Caco-2 (cell line): ENCODE measurements at regions not wholly inside any gene's neighbourhood (a gene's known extent, or its start where the extent isn't known, plus 50 kb on each side); places are given as distances from the start of the nearest gene placed in this dataset.

Experiments
- BruUV-seq: library from RNA; stranded (reverse); fragments of 400-500 nt; replicated peaks from 2 replicates; lab custom pipeline; 2021; lab: Mats Ljungman, UMichigan
- CTCF ChIA-PET: fragments of 300-600 bp; sonication (Branson Sonifier 250); formaldehyde crosslinking; loops from one replicate; lab custom pipeline; 2022; ENCODE audit warnings: antibody characterized with exemption; lab: Charles Lee
- POLR2A ChIA-PET: fragments of 300-600 bp; sonication (Branson Sonifier 250); formaldehyde crosslinking; loops from one replicate; lab custom pipeline; 2022; ENCODE audit warnings: antibody characterized with exemption; lab: Charles Lee
- DNase-seq, 2 experiments: peaks; one replicate each; pipeline versions ENCODE4 v3.0.0 to v3.0.0-alpha.2; 2020 to 2022
- H3K27me3 ChIP-seq: replicated peaks from 2 replicates; pipeline ENCODE4 v1.6.0; 2011; ENCODE audit warnings: low read length; ENCODE audit not compliant: control insufficient read depth, insufficient read depth
- H3K36me3 ChIP-seq: 2 replicates; pipeline ENCODE4 v1.5.1; 2011; ENCODE audit warnings: low read length; ENCODE audit not compliant: control insufficient read depth, insufficient read depth
- H3K4me1 ChIP-seq: fragments of 250-450 bp; sonication (Bioruptor Pico); 2 replicates; pipeline ENCODE4 v1.5.1; 2020; ENCODE audit warnings: mild to moderate bottlenecking
- H3K4me3 ChIP-seq: 2 replicates; pipeline ENCODE4 v1.5.1; 2011; ENCODE audit warnings: low read depth, mild to moderate bottlenecking, control low read depth, low read length
- H3K9me3 ChIP-seq: fragments of 250-450 bp; sonication (Bioruptor Pico); 2 replicates; pipeline ENCODE4 v1.5.1; 2020; ENCODE audit warnings: mild to moderate bottlenecking, moderate library complexity
- H3K27ac Mint-ChIP-seq: one replicate; pipeline ENCODE4 v1.8.0; 2022; ENCODE audit warnings: mixed read lengths; ENCODE audit not compliant: unreplicated experiment
- H3K27me3 Mint-ChIP-seq: one replicate; pipeline ENCODE4 v1.8.0; 2022; ENCODE audit warnings: mixed read lengths; ENCODE audit not compliant: insufficient read depth, unreplicated experiment
- H3K36me3 Mint-ChIP-seq: one replicate; pipeline ENCODE4 v1.8.0; 2022; ENCODE audit warnings: mild to moderate bottlenecking, mixed read lengths; ENCODE audit not compliant: insufficient read depth, unreplicated experiment
- H3K4me1 Mint-ChIP-seq: one replicate; pipeline ENCODE4 v1.8.0; 2022; ENCODE audit warnings: low read depth, mixed read lengths; ENCODE audit not compliant: unreplicated experiment
- H3K4me3 Mint-ChIP-seq: one replicate; pipeline ENCODE4 v1.8.0; 2022; ENCODE audit warnings: mild to moderate bottlenecking, moderate library complexity, mixed read lengths; ENCODE audit not compliant: unreplicated experiment
- H3K9me3 Mint-ChIP-seq: one replicate; pipeline ENCODE4 v1.8.0; 2022; ENCODE audit warnings: mixed read lengths; ENCODE audit not compliant: unreplicated experiment
- CTCF ChIP-seq, 2 experiments: fragments of 200-600 bp in 1 of 2; IDR thresholded peaks; 1 replicate in 1 of 2; 2 replicates in 1 of 2; pipeline versions ENCODE4 v1.5.1 to v1.8.0; 2011 to 2022; ENCODE audit warnings: antibody characterized with exemption in 1 of 2, control low read depth in 1 of 2, inconsistent platforms in 1 of 2, low read depth in 1 of 2, low read length in 1 of 2, mild to moderate bottlenecking in 1 of 2, moderate library complexity in 1 of 2; ENCODE audit not compliant: insufficient read depth in 1 of 2, severe bottlenecking in 1 of 2, unreplicated experiment in 1 of 2
- intact Hi-C: fragments of 100-400 bp; cut with micrococcal nuclease; formaldehyde crosslinking; loops from one replicate; pipeline ENCODE4 v1.10.0; 2022; ENCODE audit not compliant: unreplicated experiment

GRCh38 chr4:138572007-138572406 is 329.9 kb upstream of the SLC7A11 start:
- no peak for TF ChIP-seq CTCF (IDR thresholded peaks at IDR 0.05; ENCODE audit: insufficient read depth in 1 of 2, low read depth in 1 of 2, low read length in 1 of 2, severe bottlenecking in 1 of 2, unreplicated experiment in 1 of 2)
- H3K4me1 Mint-ChIP-seq: no peaks in the 10 kb centered on the region
- H3K4me3 Mint-ChIP-seq: no peak overlapping the region
- intact Hi-C loops: no loop called here
- H3K4me3 ChIP-seq: no peak overlapping the region
- no peaks in the 10 kb centered on the region for H3K4me1 ChIP-seq
- no peaks in the 10 kb centered on the region for H3K27me3 Mint-ChIP-seq
- no peaks in the 10 kb centered on the region for H3K36me3 ChIP-seq
- no TSS peak for BruUV-seq
- no peaks in the 10 kb centered on the region for H3K27me3 ChIP-seq
- no peak overlapping the region for H3K27ac Mint-ChIP-seq
- no peak for DNase-seq
- 0 out of 2 replicates have a peak, but pooled peaks cover 3% of the 10 kb centered on the region for H3K9me3 ChIP-seq
- POLR2A ChIA-PET: no interaction called here
- CTCF ChIA-PET: no interaction called here
- H3K36me3 Mint-ChIP-seq: no peaks in the 10 kb centered on the region
- no peaks in the 10 kb centered on the region for H3K9me3 Mint-ChIP-seq

GRCh38 chr4:138567696-138568095 is 325.5 kb upstream of the SLC7A11 start:
- Mint-ChIP-seq H3K9me3 (no peaks in the 10 kb centered on the region), H3K4me1 (no peaks in the 10 kb centered on the region), H3K27ac (no peak overlapping the region), H3K27me3 (no peaks in the 10 kb centered on the region), H3K4me3 (no peak overlapping the region), H3K36me3 (no peaks in the 10 kb centered on the region)
- no peak overlapping the region for H3K4me3 ChIP-seq
- TF ChIP-seq CTCF (IDR thresholded peaks at IDR 0.05; ENCODE audit: insufficient read depth in 1 of 2, low read depth in 1 of 2, low read length in 1 of 2, severe bottlenecking in 1 of 2, unreplicated experiment in 1 of 2): no peak
- DNase-seq: no peak
- H3K27me3 ChIP-seq: no peaks in the 10 kb centered on the region
- CTCF ChIA-PET: no interaction called here
- POLR2A ChIA-PET: no interaction called here
- no TSS peak for BruUV-seq
- H3K4me1 ChIP-seq: no peaks in the 10 kb centered on the region
- no peaks in the 10 kb centered on the region for H3K9me3 ChIP-seq
- no peaks in the 10 kb centered on the region for H3K36me3 ChIP-seq
- intact Hi-C loops: no loop called here

- intact Hi-C loops: no loop called here
- ChIA-PET POLR2A (no interaction called here), CTCF (no interaction called here)
- Mint-ChIP-seq H3K4me1 (no peaks in the 10 kb centered on the region), H3K9me3 (no peaks in the 10 kb centered on the region), H3K27ac (no peak overlapping the region), H3K27me3 (no peaks in the 10 kb centered on the region), H3K36me3 (no peaks in the 10 kb centered on the region), H3K4me3 (no peak overlapping the region)
- TF ChIP-seq CTCF (IDR thresholded peaks at IDR 0.05; ENCODE audit: insufficient read depth in 1 of 2, low read depth in 1 of 2, low read length in 1 of 2, severe bottlenecking in 1 of 2, unreplicated experiment in 1 of 2): no peak
- Histone ChIP-seq H3K36me3 (no peaks in the 10 kb centered on the region), H3K27me3 (no peaks in the 10 kb centered on the region), H3K4me3 (no peak overlapping the region), H3K9me3 (no peaks in the 10 kb centered on the region), H3K4me1 (no peaks in the 10 kb centered on the region)
- no peak for DNase-seq
- BruUV-seq: no TSS peak
These were observed 323.4 kb upstream of the SLC7A11 start for GRCh38 chr4:138565576-138565975.
